K562 (cell line): ENCODE measurements at regions not wholly inside any gene's neighbourhood (a gene's known extent, or its start where the extent isn't known, plus 50 kb on each side); places are given as distances from the start of the nearest gene placed in this dataset.

ENCODE experiments used
- ATAC-seq: fragments of 200-7000 bp; cut with Tn5 transposase; 3 replicates; pipeline ENCODE4 v1.9.1; 2020; ENCODE audit warnings: moderate library complexity
- BruUV-seq: library from RNA; stranded (reverse); fragments of 400-500 nt; replicated peaks from 2 replicates; lab custom pipeline; 2021; lab: Mats Ljungman, UMichigan
- CTCF ChIA-PET: fragments of 300-600 bp; formaldehyde crosslinking; extraction: SDS; loops from one replicate; lab custom pipeline; 2021; ENCODE audit warnings: low intra/inter-chr PET ratio; lab: Yijun Ruan, JAX
- POLR2A ChIA-PET: fragments of 300-600, 350-650 bp; sonication (Branson Sonifier 250); formaldehyde crosslinking; extraction: SDS; loops from one replicate; lab custom pipeline; 2021; ENCODE audit warnings: antibody characterized with exemption, inconsistent platforms; lab: Yijun Ruan, JAX
- DNase-seq, 4 experiments: peaks; one replicate each; pipeline versions ENCODE4 v3.0.0 to v3.0.0-alpha.2; 2011 to 2018; ENCODE audit warnings: low spot score in 3 of 4, mixed read lengths in 3 of 4; ENCODE audit errors: extremely low read depth in 1 of 4
- FAIRE-seq: peaks from 2 replicates; lab custom pipeline; 2011; peaks lifted over from hg19 to GRCh38; lab: Jason Lieb, UNC
- H2AFZ ChIP-seq: 2 replicates; pipeline ENCODE4 v1.6.0; 2011; ENCODE audit warnings: low read depth, low read length, control low read depth, inconsistent platforms
- H3K27ac ChIP-seq: fragments of 200-600 bp; 3 replicates; pipeline ENCODE4 v1.8.0; 2011; ENCODE audit warnings: low read depth, mild to moderate bottlenecking, control low read depth, inconsistent platforms, low read length, moderate library complexity, mixed read lengths; ENCODE audit errors: extremely low read depth
- H3K27me3 ChIP-seq, 2 experiments: fragments of 300-600 bp in 1 of 2; 2 replicates in 1 of 2; 3 replicates in 1 of 2; pipeline versions ENCODE4 v1.6.0 to v1.8.0; 2011; ENCODE audit warnings: inconsistent platforms in 2 of 2, low read length in 2 of 2, mild to moderate bottlenecking in 1 of 2, mixed read lengths in 1 of 2, moderate library complexity in 1 of 2; ENCODE audit not compliant: control insufficient read depth in 2 of 2, insufficient read depth in 2 of 2
- H3K36me3 ChIP-seq: fragments of 300-600 bp; 3 replicates; pipeline ENCODE4 v1.8.0; 2011; ENCODE audit warnings: mild to moderate bottlenecking, low read length, inconsistent platforms; ENCODE audit not compliant: control insufficient read depth, insufficient read depth
- H3K4me1 ChIP-seq, 2 experiments: fragments of 200-600 bp in 1 of 2; replicated peaks in 1 of 2; 2 replicates in 1 of 2; 3 replicates in 1 of 2; pipeline versions ENCODE4 v1.5.1 to v1.8.0; 2011; ENCODE audit warnings: inconsistent platforms in 2 of 2, low read length in 2 of 2, mild to moderate bottlenecking in 1 of 2, mixed read lengths in 1 of 2, moderate library complexity in 1 of 2; ENCODE audit not compliant: control insufficient read depth in 2 of 2, insufficient read depth in 2 of 2
- H3K4me2 ChIP-seq: 2 replicates; pipeline ENCODE4 v1.6.1; 2011; ENCODE audit warnings: low read length, control low read depth, inconsistent platforms, mixed read lengths; ENCODE audit not compliant: insufficient read depth
- H3K4me3 ChIP-seq: fragments of 200-600 bp; sonication (generic), shearing (Covaris generic); 2 replicates; pipeline ENCODE4 v1.5.1; 2016; ENCODE audit warnings: control low read depth, inconsistent platforms
- H3K79me2 ChIP-seq: fragments of 200-600 bp; 3 replicates; pipeline ENCODE4 v1.8.0; 2011; ENCODE audit warnings: low read length, inconsistent platforms; ENCODE audit not compliant: control insufficient read depth, insufficient read depth
- H3K9ac ChIP-seq, 2 experiments: 2 replicates each; pipeline versions ENCODE4 v1.6.0 to v1.6.1; 2011; ENCODE audit warnings: low read depth in 2 of 2, low read length in 2 of 2, control low read depth in 1 of 2, inconsistent platforms in 1 of 2, mild to moderate bottlenecking in 1 of 2, mixed read lengths in 1 of 2; ENCODE audit not compliant: insufficient read depth in 1 of 2
- H3K9me1 ChIP-seq: one replicate; pipeline ENCODE4 v1.6.0; 2011; ENCODE audit warnings: inconsistent platforms, mild to moderate bottlenecking, low read length, moderate library complexity; ENCODE audit not compliant: control insufficient read depth, insufficient read depth
- H3K9me3 ChIP-seq: replicated peaks from 2 replicates; pipeline ENCODE4 v1.5.1; 2011; ENCODE audit warnings: low read depth, low read length, inconsistent platforms; ENCODE audit not compliant: control insufficient read depth, insufficient read depth
- H4K20me1 ChIP-seq: replicated peaks from 2 replicates; pipeline ENCODE4 v1.6.1; 2011; ENCODE audit warnings: low read length, inconsistent platforms, mixed read lengths; ENCODE audit not compliant: control insufficient read depth, insufficient read depth
- CTBP1 ChIP-seq: fragments of 450-650 bp; IDR thresholded peaks from 2 replicates; pipeline ENCODE4 v1.6.1; 2016; ENCODE audit warnings: borderline replicate concordance
- ELK3 ChIP-seq: fragments of 450-650 bp; formaldehyde crosslinking; IDR thresholded peaks from 2 replicates; pipeline ENCODE4 v1.4.0; 2020; ENCODE audit warnings: mild to moderate bottlenecking
- ERF ChIP-seq: fragments of 450-650 bp; formaldehyde crosslinking; IDR thresholded peaks from 2 replicates; pipeline ENCODE4 v1.4.0; 2020; ENCODE audit warnings: mild to moderate bottlenecking, mixed read lengths
- LARP7 ChIP-seq: fragments of 450-650 bp; IDR thresholded peaks from 2 replicates; pipeline ENCODE4 v1.6.1; 2016
- MEIS2 ChIP-seq: fragments of 450-650 bp; IDR thresholded peaks from 2 replicates; pipeline ENCODE4 v1.6.1; 2014; ENCODE audit warnings: mild to moderate bottlenecking; ENCODE audit not compliant: partially characterized antibody
- MTA1 ChIP-seq: fragments of 450-650 bp; IDR thresholded peaks from 2 replicates; pipeline ENCODE4 v1.6.1; 2017; ENCODE audit warnings: borderline replicate concordance
- MYNN ChIP-seq, 2 experiments: sonication (generic); formaldehyde crosslinking in 1 of 2; IDR thresholded peaks; 2 replicates each; pipeline versions ENCODE4 v1.5.0 to v1.6.1; 2016 to 2020; ENCODE audit warnings: antibody characterized with exemption in 1 of 2, missing genetic modification reagents in 1 of 2
- NCOR1 ChIP-seq: fragments of 450-650 bp; IDR thresholded peaks from 2 replicates; pipeline ENCODE4 v1.6.1; 2016; ENCODE audit warnings: mild to moderate bottlenecking, moderate library complexity
- POLR2H ChIP-seq: IDR thresholded peaks from 2 replicates; pipeline ENCODE4 v1.6.1; 2016; ENCODE audit warnings: missing genetic modification characterization, low read depth, mild to moderate bottlenecking, control low read depth, missing compliant biosample characterization, moderate library complexity
- RAD51 ChIP-seq: fragments of 450-650 bp; IDR thresholded peaks from 2 replicates; pipeline ENCODE4 v1.7.1; 2016; ENCODE audit warnings: low read depth, mild to moderate bottlenecking, borderline replicate concordance
- TCF15 ChIP-seq: fragments of 250-450 bp; sonication (Bioruptor Pico); IDR thresholded peaks from 2 replicates; pipeline ENCODE4 v1.8.0; 2022; ENCODE audit warnings: moderate library complexity, mild to moderate bottlenecking, inconsistent platforms
- ZBTB34 ChIP-seq: fragments of 250-450 bp; sonication (Bioruptor Pico); IDR thresholded peaks from 2 replicates; pipeline ENCODE4 v1.8.0; 2021; ENCODE audit warnings: mild to moderate bottlenecking, moderate library complexity
- WGBS: fragments of 100-300 bp; shearing (Covaris generic); methylation state at CpG from one replicate; pipeline ENCODE4 v1.1.6; 2016; ENCODE audit warnings: low coverage, mixed read lengths; ENCODE audit not compliant: insufficient coverage; ENCODE audit errors: missing lambda C conversion rate; 5-methylcytosine and 5-hydroxymethylcytosine counted together
- in situ Hi-C: fragments of 300-500 bp; cut with MboI; formaldehyde crosslinking; loops from 4 replicates; pipeline ENCODE4 v1.15.0; 2018; ENCODE audit warnings: inconsistent platforms, mixed read lengths
- intact Hi-C: fragments of 100-400 bp; cut with micrococcal nuclease; formaldehyde crosslinking; loops from 2 replicates; pipeline ENCODE4 v1.14.2; 2022
- TF ChIP-seq, protein P1 (sequence below): fragments of 450-650 bp; IDR thresholded peaks from 2 replicates; pipeline ENCODE4 v1.7.1; 2018; ENCODE audit warnings: mild to moderate bottlenecking, low read depth; ENCODE audit not compliant: partially characterized antibody
- TF ChIP-seq, protein P2 (sequence below): IDR thresholded peaks from 3 replicates; pipeline ENCODE4 v1.6.1; 2011; ENCODE audit warnings: borderline replicate concordance, mild to moderate bottlenecking; ENCODE audit not compliant: insufficient read length, insufficient read depth

DNA sequence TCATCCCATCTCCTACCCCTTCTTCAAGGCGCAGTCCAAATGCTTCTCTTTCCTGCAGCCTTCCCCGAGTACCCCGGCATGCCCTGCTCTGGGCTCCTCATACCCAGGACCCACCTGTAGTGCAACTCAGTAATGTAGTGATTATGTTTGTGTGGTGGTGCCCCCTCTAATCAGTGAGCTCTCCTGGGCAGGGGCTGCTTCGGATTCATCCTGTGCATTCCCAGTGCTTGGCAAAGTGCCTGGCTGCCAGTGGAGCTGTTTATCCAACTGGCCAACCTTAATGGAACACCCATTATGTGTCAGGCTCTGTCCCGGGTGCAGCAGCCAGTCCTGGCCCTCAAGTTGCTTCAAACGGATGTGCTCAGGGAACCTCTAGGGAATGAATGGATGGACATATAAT lies 174.4 kb upstream of the LINGO1 start (continued):
- TF ChIP-seq, protein P1, sequence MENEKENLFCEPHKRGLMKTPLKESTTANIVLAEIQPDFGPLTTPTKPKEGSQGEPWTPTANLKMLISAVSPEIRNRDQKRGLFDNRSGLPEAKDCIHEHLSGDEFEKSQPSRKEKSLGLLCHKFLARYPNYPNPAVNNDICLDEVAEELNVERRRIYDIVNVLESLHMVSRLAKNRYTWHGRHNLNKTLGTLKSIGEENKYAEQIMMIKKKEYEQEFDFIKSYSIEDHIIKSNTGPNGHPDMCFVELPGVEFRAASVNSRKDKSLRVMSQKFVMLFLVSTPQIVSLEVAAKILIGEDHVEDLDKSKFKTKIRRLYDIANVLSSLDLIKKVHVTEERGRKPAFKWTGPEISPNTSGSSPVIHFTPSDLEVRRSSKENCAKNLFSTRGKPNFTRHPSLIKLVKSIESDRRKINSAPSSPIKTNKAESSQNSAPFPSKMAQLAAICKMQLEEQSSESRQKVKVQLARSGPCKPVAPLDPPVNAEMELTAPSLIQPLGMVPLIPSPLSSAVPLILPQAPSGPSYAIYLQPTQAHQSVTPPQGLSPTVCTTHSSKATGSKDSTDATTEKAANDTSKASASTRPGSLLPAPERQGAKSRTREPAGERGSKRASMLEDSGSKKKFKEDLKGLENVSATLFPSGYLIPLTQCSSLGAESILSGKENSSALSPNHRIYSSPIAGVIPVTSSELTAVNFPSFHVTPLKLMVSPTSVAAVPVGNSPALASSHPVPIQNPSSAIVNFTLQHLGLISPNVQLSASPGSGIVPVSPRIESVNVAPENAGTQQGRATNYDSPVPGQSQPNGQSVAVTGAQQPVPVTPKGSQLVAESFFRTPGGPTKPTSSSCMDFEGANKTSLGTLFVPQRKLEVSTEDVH: no peak
- TF ChIP-seq MYNN (IDR thresholded peaks at IDR 0.05): no peak
- TF ChIP-seq MYNN (CRISPR knock-in tag; IDR thresholded peaks at IDR 0.05): no peak
- no peak for TF ChIP-seq ERF (CRISPR knock-in tag)
- TF ChIP-seq ELK3 (CRISPR knock-in tag): no peak
- TF ChIP-seq TCF15: no peak
- TF ChIP-seq, all 486 proteins: peak for 0

DNA sequence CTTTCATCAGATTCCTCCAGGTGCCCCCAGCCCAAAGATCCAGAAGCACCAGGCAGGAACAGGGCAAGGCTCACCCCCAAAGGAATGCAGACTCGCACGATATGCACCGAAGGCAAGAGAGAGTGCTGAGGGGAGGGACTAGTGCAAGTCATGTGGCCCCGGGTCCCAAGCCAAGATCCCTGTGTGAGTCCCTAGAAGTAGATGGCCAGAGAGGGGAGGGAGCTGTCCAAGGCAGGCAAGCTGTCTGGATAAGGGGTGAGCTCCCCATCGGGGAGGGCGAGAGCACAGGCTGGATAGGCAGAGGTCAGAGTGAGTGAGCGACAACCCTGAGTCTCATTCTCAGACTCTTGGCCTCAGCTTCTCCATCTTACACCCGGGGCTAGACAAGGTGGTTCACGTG lies 171.5 kb upstream of the LINGO1 start:
- DNase-seq (peak in 1 of 4 experiments; percentile 24), ATAC-seq (no peak), FAIRE-seq (no peak)
- Histone ChIP-seq H3K9ac (peak overlapping the region in 1 of 2 experiments; percentile 74; a peak in 2 of 4 replicates), H3K27me3 (peaks cover 0 to 4% of the 10 kb centered on the region in 2 experiments; a peak in 1 of 5 replicates), H3K9me1 (no peaks in the 10 kb centered on the region), H3K36me3 (no peaks in the 10 kb centered on the region), H3K4me3 (no peak overlapping the region), H3K27ac (no peak overlapping the region), H4K20me1 (peaks cover 8% of the 10 kb centered on the region; the same call in 1 of the 2 replicates), H2AFZ (no peak overlapping the region; the same call in 1 of the 2 replicates), H3K79me2 (no peaks in the 10 kb centered on the region), H3K4me1 (peaks cover 3 to 26% of the 10 kb centered on the region in 2 experiments; a peak in 2 of 5 replicates), H3K4me2 (no peak overlapping the region), H3K9me3 (no peaks in the 10 kb centered on the region)
- intact Hi-C loops (no loop called here), in situ Hi-C loops (no loop called here)
- ChIA-PET POLR2A (interaction anchor here (0.6 kb wide), 1 partner anchor 14 kb away, joined by 3 read pairs; no protein-coding TSS in a partner anchor), CTCF (no interaction called here)
- WGBS: 14% methylated on average over 8 of the region's 9 CpGs
- no TSS peak for BruUV-seq
- TF ChIP-seq CTBP1: peak; percentile 11; the same call in 1 of the 2 replicates
- no peak for TF ChIP-seq LARP7
- no peak for TF ChIP-seq MTA1
- TF ChIP-seq POLR2H: no peak
- TF ChIP-seq ZBTB34: no peak
- TF ChIP-seq RAD51: peak; percentile 33; the same call in 1 of the 2 replicates
- TF ChIP-seq, protein P2, sequence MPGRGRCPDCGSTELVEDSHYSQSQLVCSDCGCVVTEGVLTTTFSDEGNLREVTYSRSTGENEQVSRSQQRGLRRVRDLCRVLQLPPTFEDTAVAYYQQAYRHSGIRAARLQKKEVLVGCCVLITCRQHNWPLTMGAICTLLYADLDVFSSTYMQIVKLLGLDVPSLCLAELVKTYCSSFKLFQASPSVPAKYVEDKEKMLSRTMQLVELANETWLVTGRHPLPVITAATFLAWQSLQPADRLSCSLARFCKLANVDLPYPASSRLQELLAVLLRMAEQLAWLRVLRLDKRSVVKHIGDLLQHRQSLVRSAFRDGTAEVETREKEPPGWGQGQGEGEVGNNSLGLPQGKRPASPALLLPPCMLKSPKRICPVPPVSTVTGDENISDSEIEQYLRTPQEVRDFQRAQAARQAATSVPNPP: no peak
- no peak for TF ChIP-seq MEIS2
- TF ChIP-seq NCOR1: no peak
